Trophoblast cell (in vitro differentiated cells and primary cell): ENCODE measurements at regions not wholly inside any gene's neighbourhood (a gene's known extent, or its start where the extent isn't known, plus 50 kb on each side); places are given as distances from the start of the nearest gene placed in this dataset.

Source experiments
- DNase-seq, 2 donors: peaks; one replicate each; pipeline ENCODE4 v3.0.0-alpha.2; 2016
- H2AFZ ChIP-seq: 2 replicates; pipeline ENCODE4 v1.6.1; 2013; ENCODE audit warnings: low read length, moderate library complexity, mild to moderate bottlenecking; ENCODE audit not compliant: insufficient read depth, poor library complexity
- H2AK5ac ChIP-seq: 2 replicates; pipeline ENCODE4 v1.6.1; 2013; ENCODE audit warnings: mild to moderate bottlenecking, low read length
- H2BK120ac ChIP-seq: 2 replicates; pipeline ENCODE4 v1.6.1; 2013; ENCODE audit warnings: low read length, mild to moderate bottlenecking, moderate library complexity; ENCODE audit not compliant: insufficient read depth, poor library complexity
- H2BK12ac ChIP-seq: 2 replicates; pipeline ENCODE4 v1.6.1; 2013; ENCODE audit warnings: mild to moderate bottlenecking, low read length, moderate library complexity
- H2BK5ac ChIP-seq: 2 replicates; pipeline ENCODE4 v1.6.1; 2013; ENCODE audit warnings: low read length, low read depth, moderate library complexity, mild to moderate bottlenecking; ENCODE audit not compliant: poor library complexity
- H3K14ac ChIP-seq: 2 replicates; pipeline ENCODE4 v1.6.1; 2013; ENCODE audit warnings: mild to moderate bottlenecking, low read length
- H3K18ac ChIP-seq: 2 replicates; pipeline ENCODE4 v1.6.1; 2013; ENCODE audit warnings: mild to moderate bottlenecking, low read length
- H3K23ac ChIP-seq: 2 replicates; pipeline ENCODE4 v1.6.1; 2013; ENCODE audit warnings: low read length
- H3K27ac ChIP-seq: 2 replicates; pipeline ENCODE4 v1.5.1; 2013; ENCODE audit warnings: low read depth, mild to moderate bottlenecking, inconsistent platforms, low read length, moderate library complexity
- H3K27me3 ChIP-seq: 2 replicates; pipeline ENCODE4 v1.6.1; 2013; ENCODE audit warnings: inconsistent platforms, mild to moderate bottlenecking, low read length, moderate library complexity; ENCODE audit not compliant: insufficient read depth
- H3K36me3 ChIP-seq, 2 experiments: 1 replicate in 1 of 2; 2 replicates in 1 of 2; pipeline ENCODE4 v1.6.1; 2013; ENCODE audit warnings: low read length in 2 of 2, mild to moderate bottlenecking in 2 of 2, moderate library complexity in 1 of 2; ENCODE audit not compliant: insufficient read depth in 2 of 2, control insufficient read depth in 1 of 2
- H3K4ac ChIP-seq: 2 replicates; pipeline ENCODE4 v1.6.1; 2013; ENCODE audit warnings: low read depth, mild to moderate bottlenecking, low read length, moderate library complexity
- H3K4me1 ChIP-seq, 2 experiments: 1 replicate in 1 of 2; 2 replicates in 1 of 2; pipeline ENCODE4 v1.6.1; 2013; ENCODE audit warnings: low read length in 2 of 2, mild to moderate bottlenecking in 2 of 2, moderate library complexity in 1 of 2; ENCODE audit not compliant: insufficient read depth in 2 of 2, control insufficient read depth in 1 of 2
- H3K4me2 ChIP-seq: 2 replicates; pipeline ENCODE4 v1.6.1; 2013; ENCODE audit warnings: inconsistent platforms, mild to moderate bottlenecking, low read length, moderate library complexity
- H3K4me3 ChIP-seq: 2 replicates; pipeline ENCODE4 v1.5.1; 2013; ENCODE audit warnings: mild to moderate bottlenecking, low read depth, low read length, inconsistent platforms
- H3K79me1 ChIP-seq: one replicate; pipeline ENCODE4 v1.6.1; 2013; ENCODE audit warnings: low read length
- H3K79me2 ChIP-seq: 2 replicates; pipeline ENCODE4 v1.6.1; 2013; ENCODE audit warnings: low read length, mild to moderate bottlenecking; ENCODE audit not compliant: control insufficient read depth, insufficient read depth, poor library complexity
- H3K9ac ChIP-seq: 2 replicates; pipeline ENCODE4 v1.6.1; 2013; ENCODE audit warnings: mild to moderate bottlenecking, low read length
- H3K9me3 ChIP-seq: 2 replicates; pipeline ENCODE4 v1.6.1; 2013; ENCODE audit warnings: low read depth, mild to moderate bottlenecking, control low read depth, inconsistent platforms, low read length; ENCODE audit not compliant: insufficient read depth
- H4K12ac ChIP-seq: 2 replicates; pipeline ENCODE4 v1.6.1; 2013; ENCODE audit warnings: low read depth, mild to moderate bottlenecking, low read length, moderate library complexity
- H4K8ac ChIP-seq: 2 replicates; pipeline ENCODE4 v1.6.1; 2013; ENCODE audit warnings: low read depth, mild to moderate bottlenecking, low read length, moderate library complexity
- H4K91ac ChIP-seq: one replicate; pipeline ENCODE4 v1.6.1; 2013; ENCODE audit warnings: low read depth, mild to moderate bottlenecking, low read length, moderate library complexity
- WGBS: extraction: QIAGEN DNeasy Blood & Tissue Kit; methylation state at CpG from one replicate; pipeline ENCODE4 v1.1.7; 2013; ENCODE audit warnings: missing lambda C conversion rate; ENCODE audit not compliant: insufficient read length, insufficient coverage; ENCODE audit errors: extremely low coverage; 5-methylcytosine and 5-hydroxymethylcytosine counted together

GRCh38 chr10:128525444-128525843, 399.2 kb upstream of the MKI67 start:
- no peak overlapping the region for H3K14ac ChIP-seq
- H3K9me3 ChIP-seq = no peaks in the 10 kb centered on the region
- H3K36me3 ChIP-seq = no peaks in the 10 kb centered on the region
- H2BK120ac ChIP-seq = no peak overlapping the region
- H2BK5ac ChIP-seq = no peak overlapping the region
- H3K79me1 ChIP-seq = peaks cover 24% of the 10 kb centered on the region
- no peak overlapping the region for H3K4ac ChIP-seq
- DNase-seq = no peak
- H4K91ac ChIP-seq = peak overlapping the region; percentile 63
- H3K4me2 ChIP-seq = no peak overlapping the region
- peak overlapping the region; percentile 38 for H2AK5ac ChIP-seq
- H4K8ac ChIP-seq = no peak overlapping the region
- H3K4me3 ChIP-seq = no peak overlapping the region
- no peak overlapping the region for H3K23ac ChIP-seq
- no peak overlapping the region for H3K9ac ChIP-seq
- H3K27ac ChIP-seq = no peak overlapping the region
- H2BK12ac ChIP-seq = peak overlapping the region; percentile 67
- no peak overlapping the region for H3K18ac ChIP-seq
- H3K4me1 ChIP-seq = peaks cover 10 to 18% of the 10 kb centered on the region in 2 experiments
- H4K12ac ChIP-seq = no peak overlapping the region
- peaks cover 1% of the 10 kb centered on the region for H3K79me2 ChIP-seq
- no CpG with 5 or more reads among the region's 4 CpGs for WGBS
- H3K27me3 ChIP-seq = no peaks in the 10 kb centered on the region
- no peak overlapping the region for H2AFZ ChIP-seq

- H3K4me3 ChIP-seq = no peak overlapping the region
- peak overlapping the region; percentile 8 for H3K14ac ChIP-seq
- H3K18ac ChIP-seq = no peak overlapping the region
- peak overlapping the region; percentile 12 for H2BK120ac ChIP-seq
- peaks cover 1% of the 10 kb centered on the region for H3K79me2 ChIP-seq
- H4K91ac ChIP-seq = peak overlapping the region; percentile 63
- H3K36me3 ChIP-seq = no peaks in the 10 kb centered on the region
- H3K4me2 ChIP-seq = no peak overlapping the region
- H3K27me3 ChIP-seq = no peaks in the 10 kb centered on the region
- no CpG with 5 or more reads among the region's 8 CpGs for WGBS
- H3K9ac ChIP-seq = no peak overlapping the region
- peaks cover 10 to 17% of the 10 kb centered on the region in 2 experiments for H3K4me1 ChIP-seq
- no peak for DNase-seq
- H2AK5ac ChIP-seq = peak overlapping the region; percentile 60
- H4K8ac ChIP-seq = peak overlapping the region; percentile 17
- no peak overlapping the region for H4K12ac ChIP-seq
- no peak overlapping the region for H3K23ac ChIP-seq
- H2BK12ac ChIP-seq = peak overlapping the region; percentile 67
- H3K27ac ChIP-seq = no peak overlapping the region
- H2BK5ac ChIP-seq = no peak overlapping the region
- H3K4ac ChIP-seq = peak overlapping the region; percentile 29
- peak overlapping the region; percentile 24 for H2AFZ ChIP-seq
- H3K9me3 ChIP-seq = no peaks in the 10 kb centered on the region
- peaks cover 24% of the 10 kb centered on the region for H3K79me1 ChIP-seq
Observed at GRCh38 chr10:128525936-128526335, 399.7 kb upstream of the MKI67 start.

DNA sequence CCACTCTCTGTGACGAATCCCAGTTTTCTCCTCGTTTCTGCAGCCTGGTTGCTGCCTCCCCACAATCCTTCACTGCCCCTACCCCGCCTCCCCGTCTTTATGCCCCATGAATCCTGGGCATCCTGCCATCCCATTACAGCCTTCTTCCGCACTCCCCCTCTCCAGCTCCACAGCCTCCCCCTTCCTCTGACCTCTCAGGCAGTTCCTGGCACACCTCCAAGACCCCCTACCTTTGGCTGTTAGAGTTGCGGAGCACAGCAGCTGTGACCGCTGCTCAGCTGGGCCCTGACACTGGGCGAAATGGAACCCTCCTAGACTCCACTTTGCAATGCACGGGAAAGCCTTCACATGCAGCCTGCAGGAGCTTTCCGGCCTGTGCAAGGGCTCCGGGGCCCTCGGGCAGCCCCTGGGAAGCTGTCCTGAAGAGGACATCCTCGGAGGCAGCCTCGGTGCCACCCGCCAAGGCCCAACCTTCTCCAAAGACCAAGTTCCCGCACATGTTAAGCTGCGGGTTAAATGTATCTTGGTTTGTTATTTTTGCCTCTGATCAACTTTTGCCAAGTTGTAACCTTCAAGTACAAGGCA, 400.7 kb upstream of the MKI67 start:
- H4K12ac ChIP-seq = peak overlapping the region; percentile 56
- no CpG with 5 or more reads among the region's 17 CpGs for WGBS

DNA sequence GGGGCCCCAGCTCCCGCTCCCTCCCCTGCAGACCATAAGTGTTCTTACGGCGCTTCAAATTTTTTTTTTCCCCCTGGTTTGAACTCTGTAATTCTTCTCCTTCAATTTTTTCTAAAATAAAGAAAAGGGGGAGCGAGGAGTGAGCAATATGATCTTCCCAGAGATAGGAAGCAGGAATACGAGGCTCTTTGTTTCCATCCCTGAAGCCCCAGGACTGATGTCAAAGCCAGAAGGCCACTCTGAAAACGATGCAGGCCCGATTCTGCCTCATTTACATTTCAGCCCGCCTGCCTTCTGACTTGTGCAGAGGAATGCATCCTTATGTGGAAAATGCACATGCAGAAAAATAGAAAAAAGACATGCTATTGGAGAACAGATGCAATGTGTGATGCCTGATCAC, 401.5 kb upstream of the MKI67 start:
- Histone ChIP-seq H3K79me2 (peaks cover 1% of the 10 kb centered on the region), H3K36me3 (no peaks in the 10 kb centered on the region), H3K4me2 (no peak overlapping the region), H3K27ac (peak overlapping the region; percentile 26), H3K14ac (no peak overlapping the region), H3K23ac (no peak overlapping the region), H3K27me3 (no peaks in the 10 kb centered on the region), H3K4ac (no peak overlapping the region), H4K8ac (no peak overlapping the region), H3K79me1 (peaks cover 16% of the 10 kb centered on the region), H4K12ac (no peak overlapping the region), H2BK12ac (no peak overlapping the region), H3K4me1 (peaks cover 4 to 11% of the 10 kb centered on the region in 2 experiments), H2AK5ac (no peak overlapping the region), H2BK5ac (no peak overlapping the region), H2AFZ (no peak overlapping the region), H3K4me3 (no peak overlapping the region), H4K91ac (peak overlapping the region; percentile 69), H3K18ac (no peak overlapping the region), H2BK120ac (no peak overlapping the region), H3K9me3 (no peaks in the 10 kb centered on the region), H3K9ac (no peak overlapping the region)
- DNase-seq = no peak
- no CpG with 5 or more reads among the region's 8 CpGs for WGBS

More for the DNA sequence above, 400.7 kb upstream of the MKI67 start:
- Histone ChIP-seq H3K4me2 (no peak overlapping the region), H2AK5ac (peak overlapping the region; percentile 31), H3K14ac (peak overlapping the region; percentile 4), H3K36me3 (no peaks in the 10 kb centered on the region), H3K27me3 (no peaks in the 10 kb centered on the region), H4K91ac (peak overlapping the region; percentile 69), H3K4me3 (no peak overlapping the region), H3K4me1 (peaks cover 10 to 17% of the 10 kb centered on the region in 2 experiments), H3K9me3 (no peaks in the 10 kb centered on the region), H3K23ac (no peak overlapping the region), H4K8ac (peak overlapping the region; percentile 15), H2BK5ac (peak overlapping the region; percentile 37), H3K79me2 (peaks cover 1% of the 10 kb centered on the region), H2AFZ (no peak overlapping the region), H3K18ac (peak overlapping the region; percentile 55), H2BK120ac (peak overlapping the region; percentile 29), H3K79me1 (peaks cover 20% of the 10 kb centered on the region), H3K9ac (no peak overlapping the region), H3K27ac (no peak overlapping the region), H2BK12ac (peak overlapping the region; percentile 28), H3K4ac (peak overlapping the region; percentile 8)
- no peak for DNase-seq
